Endodermal cell (in vitro differentiated cells): ENCODE measurements at regions not wholly inside any gene's neighbourhood (a gene's known extent, or its start where the extent isn't known, plus 50 kb on each side); places are given as distances from the start of the nearest gene placed in this dataset.

Experiments used
- DNase-seq: peaks from one replicate; pipeline ENCODE4 v3.0.0-alpha.2; 2017
- H3K27ac ChIP-seq: 2 replicates; pipeline ENCODE4 v1.5.1; 2013; ENCODE audit warnings: mild to moderate bottlenecking, low read depth, low read length, moderate library complexity
- H3K27me3 ChIP-seq: 2 replicates; pipeline ENCODE4 v1.6.1; 2013; ENCODE audit warnings: mild to moderate bottlenecking, low read length, moderate library complexity; ENCODE audit not compliant: insufficient read depth, control insufficient read depth, poor library complexity, severe bottlenecking
- H3K36me3 ChIP-seq: 2 replicates; pipeline ENCODE4 v1.7.0; 2013; ENCODE audit warnings: mild to moderate bottlenecking, low read length, moderate library complexity; ENCODE audit not compliant: control insufficient read depth, insufficient read depth
- H3K4me1 ChIP-seq: one replicate; pipeline ENCODE4 v1.7.0; 2013; ENCODE audit warnings: low read length; ENCODE audit not compliant: control insufficient read depth, insufficient read depth
- H3K4me3 ChIP-seq: 2 replicates; pipeline ENCODE4 v1.5.1; 2013; ENCODE audit warnings: mild to moderate bottlenecking, low read length, moderate library complexity
- H3K9ac ChIP-seq: 2 replicates; pipeline ENCODE4 v1.6.1; 2013; ENCODE audit warnings: mild to moderate bottlenecking, low read length, moderate library complexity; ENCODE audit not compliant: poor library complexity, severe bottlenecking; ENCODE audit errors: extremely low read depth
- H3K9me3 ChIP-seq: 2 replicates; pipeline ENCODE4 v1.6.1; 2013; ENCODE audit warnings: mild to moderate bottlenecking, low read length, moderate library complexity; ENCODE audit not compliant: control insufficient read depth
- H3K27ac Mint-ChIP-seq: 2 replicates; pipeline ENCODE4 v1.8.0; 2020; ENCODE audit warnings: mixed read lengths
- H3K27me3 Mint-ChIP-seq: 2 replicates; pipeline ENCODE4 v1.8.0; 2021; ENCODE audit warnings: mild to moderate bottlenecking, mixed read lengths; ENCODE audit not compliant: insufficient read depth
- H3K36me3 Mint-ChIP-seq: 2 replicates; pipeline ENCODE4 v1.8.0; 2020; ENCODE audit warnings: low read depth, mixed read lengths
- H3K4me1 Mint-ChIP-seq: 2 replicates; pipeline ENCODE4 v1.8.0; 2020; ENCODE audit warnings: mixed read lengths
- H3K4me3 Mint-ChIP-seq: 2 replicates; pipeline ENCODE4 v1.8.0; 2020; ENCODE audit warnings: mild to moderate bottlenecking, moderate library complexity, mixed read lengths
- H3K9me3 Mint-ChIP-seq: 2 replicates; pipeline ENCODE4 v1.8.0; 2020; ENCODE audit warnings: mild to moderate bottlenecking, mixed read lengths
- CTCF ChIP-seq: fragments of 200-600 bp; sonication (generic); conservative IDR thresholded peaks from 2 replicates; pipeline ENCODE4 v1.5.0; 2021; ENCODE audit warnings: antibody characterized with exemption, mild to moderate bottlenecking
- WGBS, 2 experiments: methylation state at CpG; one replicate each; pipeline versions ENCODE4 v1.1.5 to v1.1.7; 2013; ENCODE audit warnings: missing lambda C conversion rate in 2 of 2, mixed read lengths in 1 of 2; ENCODE audit not compliant: insufficient coverage in 1 of 2, insufficient read length in 1 of 2; 5-methylcytosine and 5-hydroxymethylcytosine counted together

GRCh38 chr20:40073535-40074111, 615.4 kb downstream of the MAFB start:
- no peak overlapping the region for H3K27ac ChIP-seq
- no peak overlapping the region for H3K9ac ChIP-seq
- peak; percentile 87 for DNase-seq
- H3K36me3 ChIP-seq: no peaks in the 10 kb centered on the region
- no peak for TF ChIP-seq CTCF
- Mint-ChIP-seq H3K9me3 (peaks cover 26% of the 10 kb centered on the region), H3K27ac (peak overlapping the region; percentile 70), H3K27me3 (no peaks in the 10 kb centered on the region), H3K4me3 (peak overlapping the region; percentile 8), H3K36me3 (peaks cover 20% of the 10 kb centered on the region), H3K4me1 (peaks cover 38% of the 10 kb centered on the region)
- H3K9me3 ChIP-seq: peaks cover 19% of the 10 kb centered on the region
- WGBS, 2 experiments: 11 to 20% methylated on average over 3 to 4 of the region's 4 CpGs
- H3K4me1 ChIP-seq: peaks cover 17% of the 10 kb centered on the region
- no peaks in the 10 kb centered on the region for H3K27me3 ChIP-seq
- H3K4me3 ChIP-seq: no peak overlapping the region

GRCh38 chr20:40072907-40073306, 616.1 kb downstream of the MAFB start:
- H3K36me3 ChIP-seq: no peaks in the 10 kb centered on the region
- Mint-ChIP-seq H3K4me3 (no peak overlapping the region), H3K36me3 (peaks cover 24% of the 10 kb centered on the region), H3K9me3 (peaks cover 33% of the 10 kb centered on the region), H3K27ac (no peak overlapping the region), H3K4me1 (peaks cover 38% of the 10 kb centered on the region), H3K27me3 (no peaks in the 10 kb centered on the region)
- no peak overlapping the region for H3K9ac ChIP-seq
- TF ChIP-seq CTCF: no peak
- no peak overlapping the region for H3K27ac ChIP-seq
- no peaks in the 10 kb centered on the region for H3K27me3 ChIP-seq
- 80 to 83% methylated on average over 1 of the region's 2 CpGs for WGBS, 2 experiments
- DNase-seq: no peak
- peaks cover 19% of the 10 kb centered on the region for H3K9me3 ChIP-seq
- no peak overlapping the region for H3K4me3 ChIP-seq
- peaks cover 17% of the 10 kb centered on the region for H3K4me1 ChIP-seq

GRCh38 chr20:40056171-40056570, 632.9 kb downstream of the MAFB start:
- Mint-ChIP-seq H3K36me3 (peaks cover 23% of the 10 kb centered on the region), H3K27me3 (no peaks in the 10 kb centered on the region), H3K4me3 (no peak overlapping the region), H3K9me3 (peaks cover 24% of the 10 kb centered on the region), H3K4me1 (no peaks in the 10 kb centered on the region), H3K27ac (no peak overlapping the region)
- no peak for DNase-seq
- no peak for TF ChIP-seq CTCF
- Histone ChIP-seq H3K27ac (no peak overlapping the region), H3K9ac (no peak overlapping the region), H3K4me3 (no peak overlapping the region), H3K4me1 (no peaks in the 10 kb centered on the region), H3K36me3 (no peaks in the 10 kb centered on the region), H3K9me3 (peaks cover 11% of the 10 kb centered on the region), H3K27me3 (no peaks in the 10 kb centered on the region)
- WGBS, 2 experiments: 100% methylated on average over 1 of the region's 1 CpG; no CpG with 5 or more reads in 1 of the 2 experiments
